ENCODE measurements at regions not wholly inside any gene's neighbourhood (a gene's known extent, or its start where the extent isn't known, plus 50 kb on each side); places are given as distances from the start of the nearest gene placed in this dataset.

- H3K36me3 ChIP-seq = no peaks in the 10 kb centered on the region
- TF ChIP-seq, protein P1, sequence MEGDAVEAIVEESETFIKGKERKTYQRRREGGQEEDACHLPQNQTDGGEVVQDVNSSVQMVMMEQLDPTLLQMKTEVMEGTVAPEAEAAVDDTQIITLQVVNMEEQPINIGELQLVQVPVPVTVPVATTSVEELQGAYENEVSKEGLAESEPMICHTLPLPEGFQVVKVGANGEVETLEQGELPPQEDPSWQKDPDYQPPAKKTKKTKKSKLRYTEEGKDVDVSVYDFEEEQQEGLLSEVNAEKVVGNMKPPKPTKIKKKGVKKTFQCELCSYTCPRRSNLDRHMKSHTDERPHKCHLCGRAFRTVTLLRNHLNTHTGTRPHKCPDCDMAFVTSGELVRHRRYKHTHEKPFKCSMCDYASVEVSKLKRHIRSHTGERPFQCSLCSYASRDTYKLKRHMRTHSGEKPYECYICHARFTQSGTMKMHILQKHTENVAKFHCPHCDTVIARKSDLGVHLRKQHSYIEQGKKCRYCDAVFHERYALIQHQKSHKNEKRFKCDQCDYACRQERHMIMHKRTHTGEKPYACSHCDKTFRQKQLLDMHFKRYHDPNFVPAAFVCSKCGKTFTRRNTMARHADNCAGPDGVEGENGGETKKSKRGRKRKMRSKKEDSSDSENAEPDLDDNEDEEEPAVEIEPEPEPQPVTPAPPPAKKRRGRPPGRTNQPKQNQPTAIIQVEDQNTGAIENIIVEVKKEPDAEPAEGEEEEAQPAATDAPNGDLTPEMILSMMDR (IDR thresholded peaks at IDR 0.05) = no peak
- TF ChIP-seq POLR2A (IDR thresholded peaks at IDR 0.05) (no peak), POLR2AphosphoS5 (IDR thresholded peaks at IDR 0.05) (no peak)
- H3K4me3 ChIP-seq = no peak overlapping the region
- no peak for DNase-seq (ENCODE audit: low spot score in 2 of 2)
- H3K9me3 ChIP-seq = no peaks in the 10 kb centered on the region
- H3K27ac ChIP-seq = no peak overlapping the region
- intact Hi-C loops (cut with DNase I; ENCODE audit: low total_unique reads) = loop anchor here (5.0 kb wide), 1 partner anchor 1109 kb away; no protein-coding TSS in a partner anchor
- H3K4me1 ChIP-seq = no peaks in the 10 kb centered on the region
- H3K27me3 ChIP-seq = no peaks in the 10 kb centered on the region
Measured at GRCh38 chr12:96132819-96133218, 61.4 kb upstream of the ELK3 start.

DNA sequence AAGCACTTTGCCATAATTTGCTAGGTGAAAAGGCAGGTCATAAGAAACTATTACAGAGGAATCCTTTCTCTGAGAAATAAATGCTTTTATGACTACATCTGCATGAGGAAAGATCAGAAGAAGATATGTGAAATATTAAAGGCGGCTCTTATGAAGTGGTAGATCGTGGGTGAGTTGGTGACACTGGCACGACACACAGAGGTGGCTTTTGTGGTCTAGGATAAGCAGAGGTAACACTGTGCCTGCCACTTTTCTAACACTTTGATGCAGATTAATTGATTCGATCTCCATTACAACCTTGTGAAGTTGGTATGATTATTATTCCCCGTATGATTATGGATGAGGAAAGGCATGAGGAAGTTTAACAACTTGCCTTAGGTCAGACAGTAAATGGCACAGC, 60.0 kb upstream of the ELK3 start:
- Histone ChIP-seq H3K36me3 (no peaks in the 10 kb centered on the region), H3K27me3 (no peaks in the 10 kb centered on the region), H3K4me3 (no peak overlapping the region), H3K9me3 (no peaks in the 10 kb centered on the region), H3K27ac (no peak overlapping the region), H3K4me1 (no peaks in the 10 kb centered on the region)
- DNase-seq (ENCODE audit: low spot score in 2 of 2) = no peak
- TF ChIP-seq POLR2A (IDR thresholded peaks at IDR 0.05) = no peak
- TF ChIP-seq, protein P1 (IDR thresholded peaks at IDR 0.05) = no peak
- no peak for TF ChIP-seq POLR2AphosphoS5 (IDR thresholded peaks at IDR 0.05)
- intact Hi-C loops (cut with DNase I; ENCODE audit: low total_unique reads) = loop anchor here (5.0 kb wide), 1 partner anchor 1108 kb away; no protein-coding TSS in a partner anchor

- H3K27me3 ChIP-seq = no peaks in the 10 kb centered on the region
- no peak overlapping the region for H3K4me3 ChIP-seq
- no peaks in the 10 kb centered on the region for H3K4me1 ChIP-seq
- DNase-seq (ENCODE audit: low spot score in 2 of 2) = peak in 1 of 2 donors; percentile 82
- intact Hi-C loops (cut with DNase I; ENCODE audit: low total_unique reads) = no loop called here
- no peaks in the 10 kb centered on the region for H3K9me3 ChIP-seq
- TF ChIP-seq POLR2A (IDR thresholded peaks at IDR 0.05) (no peak), POLR2AphosphoS5 (IDR thresholded peaks at IDR 0.05) (no peak)
- TF ChIP-seq, protein P1 (IDR thresholded peaks at IDR 0.05) = no peak
- no peaks in the 10 kb centered on the region for H3K36me3 ChIP-seq
- peak overlapping the region; percentile 9 to 50 for H3K27ac ChIP-seq
Measured at GRCh38 chr12:96136161-96136560, 58.0 kb upstream of the ELK3 start.

DNA sequence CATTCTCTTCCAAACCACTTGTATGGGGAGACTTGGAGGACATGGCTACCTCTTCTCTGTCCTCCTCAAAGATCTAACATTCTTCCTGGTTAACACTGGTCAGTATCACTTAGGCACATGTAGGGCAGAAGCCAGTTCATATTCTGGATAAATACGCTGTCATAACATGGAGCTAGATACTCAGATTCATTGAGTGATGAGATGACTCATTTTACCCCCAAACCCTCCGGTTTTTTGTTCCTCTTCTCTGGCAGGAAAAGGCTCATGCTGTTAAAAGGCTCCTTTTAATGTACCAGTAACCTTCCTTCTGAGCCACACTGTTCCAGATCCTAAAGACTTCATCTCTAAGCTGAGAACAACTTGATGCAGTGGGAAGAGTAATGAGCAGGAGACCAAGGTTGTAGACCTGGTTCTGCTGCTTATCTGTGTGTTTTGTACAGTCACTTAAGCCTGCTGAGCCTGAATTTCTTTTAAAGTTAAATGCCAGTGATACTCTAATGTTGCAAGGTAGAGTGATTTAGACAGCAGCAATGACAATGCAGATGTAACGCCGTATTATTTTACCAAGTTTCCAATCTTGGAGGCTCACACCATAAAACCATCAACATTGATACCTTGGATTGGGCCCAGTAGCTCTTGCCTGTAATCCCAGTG, 57.3 kb upstream of the ELK3 start:
- no peaks in the 10 kb centered on the region for H3K4me1 ChIP-seq
- H3K4me3 ChIP-seq = no peak overlapping the region
- intact Hi-C loops (cut with DNase I; ENCODE audit: low total_unique reads) = no loop called here
- no peaks in the 10 kb centered on the region for H3K9me3 ChIP-seq
- H3K36me3 ChIP-seq = no peaks in the 10 kb centered on the region
- H3K27ac ChIP-seq = peak overlapping the region in 1 of 2 donors; percentile 50
- TF ChIP-seq, protein P1 (IDR thresholded peaks at IDR 0.05) = no peak
- no peak for TF ChIP-seq POLR2A (IDR thresholded peaks at IDR 0.05)
- no peak for TF ChIP-seq POLR2AphosphoS5 (IDR thresholded peaks at IDR 0.05)
- no peaks in the 10 kb centered on the region for H3K27me3 ChIP-seq
- DNase-seq (ENCODE audit: low spot score in 2 of 2) = no peak

DNA sequence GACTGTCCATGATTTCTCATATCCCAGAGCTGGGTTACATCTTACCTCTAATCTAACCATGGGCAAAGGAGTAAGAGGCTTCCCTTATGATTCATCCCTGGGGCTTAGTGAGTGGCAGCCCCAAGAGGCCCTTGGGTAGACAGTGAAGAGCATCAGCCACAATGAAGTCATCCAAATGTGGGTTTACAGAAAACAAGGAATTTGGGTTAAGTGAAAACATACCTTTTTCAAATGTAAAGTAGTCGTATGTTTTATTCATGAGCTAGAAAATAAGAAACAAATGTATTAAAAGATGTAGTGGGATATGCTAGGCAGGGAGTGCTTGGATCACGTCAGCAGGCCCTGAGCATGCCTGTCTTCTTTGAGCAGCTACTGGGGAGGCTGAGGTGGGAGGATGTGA, 54.0 kb upstream of the ELK3 start:
- H3K27ac ChIP-seq = no peak overlapping the region
- TF ChIP-seq, protein P1 (IDR thresholded peaks at IDR 0.05) = no peak
- TF ChIP-seq POLR2AphosphoS5 (IDR thresholded peaks at IDR 0.05) (no peak), POLR2A (IDR thresholded peaks at IDR 0.05) (no peak)

More for the DNA sequence above, 54.0 kb upstream of the ELK3 start:
- Histone ChIP-seq H3K27me3 (no peaks in the 10 kb centered on the region), H3K4me1 (no peaks in the 10 kb centered on the region), H3K36me3 (no peaks in the 10 kb centered on the region), H3K4me3 (no peak overlapping the region), H3K9me3 (no peaks in the 10 kb centered on the region)
- no peak for DNase-seq (ENCODE audit: low spot score in 2 of 2)
- intact Hi-C loops (cut with DNase I; ENCODE audit: low total_unique reads) = no loop called here
